ENCODE measurements at regions not wholly inside any gene's neighbourhood (a gene's known extent, or its start where the extent isn't known, plus 50 kb on each side); places are given as distances from the start of the nearest gene placed in this dataset.

DNA sequence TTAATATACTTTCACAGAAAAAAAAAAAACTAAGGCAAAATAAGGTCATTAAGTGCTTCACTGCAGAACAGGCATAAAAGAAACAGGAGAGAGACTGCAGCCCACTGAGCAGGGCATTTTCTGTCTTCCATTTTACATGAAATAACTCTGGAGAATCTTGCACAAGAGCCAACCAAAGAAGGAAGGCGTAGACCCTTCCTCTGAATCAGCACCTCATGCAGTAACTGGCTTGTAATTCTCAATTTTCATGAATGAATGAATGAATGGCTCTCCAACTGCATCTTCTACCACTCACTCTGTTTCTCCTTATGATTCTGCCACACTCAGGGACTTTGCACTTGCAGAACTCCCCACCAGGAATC, 102.0 kb upstream of the PPM1H start:
- TF ChIP-seq, protein P1, sequence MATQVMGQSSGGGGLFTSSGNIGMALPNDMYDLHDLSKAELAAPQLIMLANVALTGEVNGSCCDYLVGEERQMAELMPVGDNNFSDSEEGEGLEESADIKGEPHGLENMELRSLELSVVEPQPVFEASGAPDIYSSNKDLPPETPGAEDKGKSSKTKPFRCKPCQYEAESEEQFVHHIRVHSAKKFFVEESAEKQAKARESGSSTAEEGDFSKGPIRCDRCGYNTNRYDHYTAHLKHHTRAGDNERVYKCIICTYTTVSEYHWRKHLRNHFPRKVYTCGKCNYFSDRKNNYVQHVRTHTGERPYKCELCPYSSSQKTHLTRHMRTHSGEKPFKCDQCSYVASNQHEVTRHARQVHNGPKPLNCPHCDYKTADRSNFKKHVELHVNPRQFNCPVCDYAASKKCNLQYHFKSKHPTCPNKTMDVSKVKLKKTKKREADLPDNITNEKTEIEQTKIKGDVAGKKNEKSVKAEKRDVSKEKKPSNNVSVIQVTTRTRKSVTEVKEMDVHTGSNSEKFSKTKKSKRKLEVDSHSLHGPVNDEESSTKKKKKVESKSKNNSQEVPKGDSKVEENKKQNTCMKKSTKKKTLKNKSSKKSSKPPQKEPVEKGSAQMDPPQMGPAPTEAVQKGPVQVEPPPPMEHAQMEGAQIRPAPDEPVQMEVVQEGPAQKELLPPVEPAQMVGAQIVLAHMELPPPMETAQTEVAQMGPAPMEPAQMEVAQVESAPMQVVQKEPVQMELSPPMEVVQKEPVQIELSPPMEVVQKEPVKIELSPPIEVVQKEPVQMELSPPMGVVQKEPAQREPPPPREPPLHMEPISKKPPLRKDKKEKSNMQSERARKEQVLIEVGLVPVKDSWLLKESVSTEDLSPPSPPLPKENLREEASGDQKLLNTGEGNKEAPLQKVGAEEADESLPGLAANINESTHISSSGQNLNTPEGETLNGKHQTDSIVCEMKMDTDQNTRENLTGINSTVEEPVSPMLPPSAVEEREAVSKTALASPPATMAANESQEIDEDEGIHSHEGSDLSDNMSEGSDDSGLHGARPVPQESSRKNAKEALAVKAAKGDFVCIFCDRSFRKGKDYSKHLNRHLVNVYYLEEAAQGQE (IDR thresholded peaks at IDR 0.05; ENCODE audit: low read depth, low read length) = no peak
- TF ChIP-seq JUND (IDR thresholded peaks at IDR 0.05) (no peak), GATA2 (CRISPR knock-in tag; IDR thresholded peaks at IDR 0.05) (no peak), POLR2AphosphoS5 (IDR thresholded peaks at IDR 0.05; ENCODE audit: low read depth, low read length) (no peak), RCOR1 (IDR thresholded peaks at IDR 0.05; ENCODE audit: low read length) (no peak), TEAD4 (IDR thresholded peaks at IDR 0.05; ENCODE audit: borderline replicate concordance, insufficient read depth) (no peak), EP300 (IDR thresholded peaks at IDR 0.05; ENCODE audit: borderline replicate concordance in 1 of 2, low read depth in 1 of 2, low read length in 1 of 2) (no peak), EZH2phosphoT487 (IDR thresholded peaks at IDR 0.05; ENCODE audit: borderline replicate concordance, low read depth) (no peak)
- TF ChIP-seq, protein P2, sequence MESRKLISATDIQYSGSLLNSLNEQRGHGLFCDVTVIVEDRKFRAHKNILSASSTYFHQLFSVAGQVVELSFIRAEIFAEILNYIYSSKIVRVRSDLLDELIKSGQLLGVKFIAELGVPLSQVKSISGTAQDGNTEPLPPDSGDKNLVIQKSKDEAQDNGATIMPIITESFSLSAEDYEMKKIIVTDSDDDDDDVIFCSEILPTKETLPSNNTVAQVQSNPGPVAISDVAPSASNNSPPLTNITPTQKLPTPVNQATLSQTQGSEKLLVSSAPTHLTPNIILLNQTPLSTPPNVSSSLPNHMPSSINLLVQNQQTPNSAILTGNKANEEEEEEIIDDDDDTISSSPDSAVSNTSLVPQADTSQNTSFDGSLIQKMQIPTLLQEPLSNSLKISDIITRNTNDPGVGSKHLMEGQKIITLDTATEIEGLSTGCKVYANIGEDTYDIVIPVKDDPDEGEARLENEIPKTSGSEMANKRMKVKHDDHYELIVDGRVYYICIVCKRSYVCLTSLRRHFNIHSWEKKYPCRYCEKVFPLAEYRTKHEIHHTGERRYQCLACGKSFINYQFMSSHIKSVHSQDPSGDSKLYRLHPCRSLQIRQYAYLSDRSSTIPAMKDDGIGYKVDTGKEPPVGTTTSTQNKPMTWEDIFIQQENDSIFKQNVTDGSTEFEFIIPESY (IDR thresholded peaks at IDR 0.05; ENCODE audit: borderline replicate concordance, low read depth) = no peak
- TF ChIP-seq, protein P3, sequence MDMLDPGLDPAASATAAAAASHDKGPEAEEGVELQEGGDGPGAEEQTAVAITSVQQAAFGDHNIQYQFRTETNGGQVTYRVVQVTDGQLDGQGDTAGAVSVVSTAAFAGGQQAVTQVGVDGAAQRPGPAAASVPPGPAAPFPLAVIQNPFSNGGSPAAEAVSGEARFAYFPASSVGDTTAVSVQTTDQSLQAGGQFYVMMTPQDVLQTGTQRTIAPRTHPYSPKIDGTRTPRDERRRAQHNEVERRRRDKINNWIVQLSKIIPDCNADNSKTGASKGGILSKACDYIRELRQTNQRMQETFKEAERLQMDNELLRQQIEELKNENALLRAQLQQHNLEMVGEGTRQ (IDR thresholded peaks at IDR 0.05; ENCODE audit: borderline replicate concordance, low read depth, low read length) = no peak
- TF ChIP-seq, protein P4, sequence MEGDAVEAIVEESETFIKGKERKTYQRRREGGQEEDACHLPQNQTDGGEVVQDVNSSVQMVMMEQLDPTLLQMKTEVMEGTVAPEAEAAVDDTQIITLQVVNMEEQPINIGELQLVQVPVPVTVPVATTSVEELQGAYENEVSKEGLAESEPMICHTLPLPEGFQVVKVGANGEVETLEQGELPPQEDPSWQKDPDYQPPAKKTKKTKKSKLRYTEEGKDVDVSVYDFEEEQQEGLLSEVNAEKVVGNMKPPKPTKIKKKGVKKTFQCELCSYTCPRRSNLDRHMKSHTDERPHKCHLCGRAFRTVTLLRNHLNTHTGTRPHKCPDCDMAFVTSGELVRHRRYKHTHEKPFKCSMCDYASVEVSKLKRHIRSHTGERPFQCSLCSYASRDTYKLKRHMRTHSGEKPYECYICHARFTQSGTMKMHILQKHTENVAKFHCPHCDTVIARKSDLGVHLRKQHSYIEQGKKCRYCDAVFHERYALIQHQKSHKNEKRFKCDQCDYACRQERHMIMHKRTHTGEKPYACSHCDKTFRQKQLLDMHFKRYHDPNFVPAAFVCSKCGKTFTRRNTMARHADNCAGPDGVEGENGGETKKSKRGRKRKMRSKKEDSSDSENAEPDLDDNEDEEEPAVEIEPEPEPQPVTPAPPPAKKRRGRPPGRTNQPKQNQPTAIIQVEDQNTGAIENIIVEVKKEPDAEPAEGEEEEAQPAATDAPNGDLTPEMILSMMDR (IDR thresholded peaks at IDR 0.05) = no peak

All from SK-N-SH (cell line).